ENCODE measurements at regions not wholly inside any gene's neighbourhood (a gene's known extent, or its start where the extent isn't known, plus 50 kb on each side); places are given as distances from the start of the nearest gene placed in this dataset.

DNA sequence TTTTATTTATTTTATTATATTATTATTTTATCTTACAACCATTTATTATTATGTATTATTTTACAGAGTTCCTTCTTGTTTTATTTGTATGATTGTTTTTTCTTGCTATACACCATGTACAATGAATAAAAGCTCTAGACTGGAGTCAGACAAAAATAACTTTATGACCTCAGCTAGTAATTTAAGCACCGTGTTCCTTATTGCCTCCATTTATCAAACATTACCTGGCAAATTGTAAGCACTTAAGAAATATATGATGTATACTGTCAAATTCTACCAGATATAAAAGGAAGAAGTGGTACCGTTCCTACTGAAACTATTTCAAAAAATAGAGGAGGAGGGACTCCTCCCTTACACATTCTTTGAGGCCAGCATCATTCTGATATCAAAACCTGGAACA, 326.9 kb upstream of the NECTIN3 start:
- Mint-ChIP-seq H3K27me3 (no peaks in the 10 kb centered on the region), H3K4me1 (no peaks in the 10 kb centered on the region), H3K36me3 (no peaks in the 10 kb centered on the region), H3K27ac (no peak overlapping the region), H3K4me3 (no peak overlapping the region), H3K9me3 (peaks cover 6% of the 10 kb centered on the region)
- DNase-seq (ENCODE audit: low spot score in 2 of 2): no peak
- no peak for ATAC-seq (ENCODE audit: low read depth)

- H3K4me1 Mint-ChIP-seq: no peaks in the 10 kb centered on the region
- ATAC-seq (ENCODE audit: low read depth) (no peak), DNase-seq (ENCODE audit: low spot score in 2 of 2) (no peak)
- no peaks in the 10 kb centered on the region for H3K36me3 Mint-ChIP-seq
- peaks cover 6% of the 10 kb centered on the region for H3K9me3 Mint-ChIP-seq
- H3K4me3 Mint-ChIP-seq: no peak overlapping the region
- no peaks in the 10 kb centered on the region for H3K27me3 Mint-ChIP-seq
- H3K27ac Mint-ChIP-seq: no peak overlapping the region
These were observed 322.6 kb upstream of the NECTIN3 start for GRCh38 chr3:110749006-110749405.

GRCh38 chr3:110750201-110750600, 321.4 kb upstream of the NECTIN3 start:
- Mint-ChIP-seq H3K4me1 (no peaks in the 10 kb centered on the region), H3K27ac (no peak overlapping the region), H3K27me3 (no peaks in the 10 kb centered on the region), H3K4me3 (no peak overlapping the region), H3K36me3 (no peaks in the 10 kb centered on the region), H3K9me3 (peaks cover 6% of the 10 kb centered on the region)
- DNase-seq (ENCODE audit: low spot score in 2 of 2) (no peak), ATAC-seq (ENCODE audit: low read depth) (no peak)

GRCh38 chr3:110752307-110752706, 319.3 kb upstream of the NECTIN3 start:
- no peak for ATAC-seq (ENCODE audit: low read depth)
- H3K36me3 Mint-ChIP-seq: no peaks in the 10 kb centered on the region
- H3K4me3 Mint-ChIP-seq: no peak overlapping the region
- no peak for DNase-seq (ENCODE audit: low spot score in 2 of 2)
- no peaks in the 10 kb centered on the region for H3K9me3 Mint-ChIP-seq
- no peaks in the 10 kb centered on the region for H3K4me1 Mint-ChIP-seq
- H3K27ac Mint-ChIP-seq: no peak overlapping the region
- H3K27me3 Mint-ChIP-seq: no peaks in the 10 kb centered on the region

DNA sequence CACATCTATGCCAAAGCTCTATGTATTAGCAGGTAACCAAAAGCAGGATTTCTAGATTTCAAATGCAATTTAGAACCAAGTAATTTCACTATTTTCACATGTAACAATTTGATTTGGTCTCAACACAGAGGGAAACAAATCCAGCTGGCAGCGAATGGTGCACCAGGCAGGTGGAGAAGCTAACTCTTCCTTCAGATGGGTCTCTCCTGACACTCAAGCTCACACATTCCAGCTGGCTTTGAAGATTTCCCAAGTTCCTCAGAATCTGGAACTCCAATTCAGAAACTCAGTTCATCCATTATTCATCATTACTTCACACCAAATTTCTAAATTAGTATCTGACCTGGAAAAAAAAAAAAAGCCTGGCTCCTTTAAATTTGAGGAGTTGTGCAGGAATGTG, 318.1 kb upstream of the NECTIN3 start:
- ATAC-seq (ENCODE audit: low read depth): no peak
- H3K4me1 Mint-ChIP-seq: no peaks in the 10 kb centered on the region
- no peak for DNase-seq (ENCODE audit: low spot score in 2 of 2)
- no peaks in the 10 kb centered on the region for H3K9me3 Mint-ChIP-seq
- H3K4me3 Mint-ChIP-seq: no peak overlapping the region
- H3K27ac Mint-ChIP-seq: no peak overlapping the region
- no peaks in the 10 kb centered on the region for H3K27me3 Mint-ChIP-seq
- no peaks in the 10 kb centered on the region for H3K36me3 Mint-ChIP-seq

- Mint-ChIP-seq H3K4me1 (no peaks in the 10 kb centered on the region), H3K9me3 (no peaks in the 10 kb centered on the region), H3K27ac (no peak overlapping the region), H3K36me3 (no peaks in the 10 kb centered on the region), H3K4me3 (no peak overlapping the region), H3K27me3 (no peaks in the 10 kb centered on the region)
- no peak for ATAC-seq (ENCODE audit: low read depth)
- DNase-seq (ENCODE audit: low spot score in 2 of 2): no peak
These were observed 317.3 kb upstream of the NECTIN3 start for GRCh38 chr3:110754212-110754916.

DNA sequence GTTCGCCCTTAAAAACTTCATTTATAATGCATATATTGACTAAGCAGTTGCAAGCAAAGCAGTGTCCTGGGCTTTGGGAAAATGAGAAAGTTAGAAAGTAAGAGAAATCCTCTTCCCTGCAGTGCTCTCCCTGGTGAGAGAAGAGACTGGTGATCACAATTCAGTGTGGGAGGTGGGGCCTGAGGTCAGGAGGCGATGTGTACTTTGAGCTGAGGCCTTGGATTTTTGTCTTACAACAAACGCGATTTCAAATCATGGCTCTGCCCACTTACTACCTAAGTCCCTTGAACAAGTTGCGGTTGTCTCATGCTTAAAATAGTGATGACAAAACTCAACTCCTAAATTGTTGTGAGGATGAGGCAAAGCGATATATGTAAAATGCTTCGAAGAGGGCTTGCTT, 316.3 kb upstream of the NECTIN3 start:
- no peaks in the 10 kb centered on the region for H3K36me3 Mint-ChIP-seq
- DNase-seq (ENCODE audit: low spot score in 2 of 2): no peak
- H3K4me3 Mint-ChIP-seq: no peak overlapping the region
- H3K9me3 Mint-ChIP-seq: peaks cover 1% of the 10 kb centered on the region
- no peaks in the 10 kb centered on the region for H3K4me1 Mint-ChIP-seq
- ATAC-seq (ENCODE audit: low read depth): no peak
- H3K27ac Mint-ChIP-seq: no peak overlapping the region
- H3K27me3 Mint-ChIP-seq: no peaks in the 10 kb centered on the region

- Mint-ChIP-seq H3K27ac (no peak overlapping the region), H3K36me3 (no peaks in the 10 kb centered on the region), H3K4me1 (no peaks in the 10 kb centered on the region)
These were observed 314.9 kb upstream of the NECTIN3 start for GRCh38 chr3:110756705-110757104.

GRCh38 chr3:110758208-110758607, 313.4 kb upstream of the NECTIN3 start:
- no peaks in the 10 kb centered on the region for H3K27me3 Mint-ChIP-seq
- H3K27ac Mint-ChIP-seq: no peak overlapping the region
- H3K9me3 Mint-ChIP-seq: peaks cover 6% of the 10 kb centered on the region
- no peak for ATAC-seq (ENCODE audit: low read depth)
- no peaks in the 10 kb centered on the region for H3K4me1 Mint-ChIP-seq
- no peaks in the 10 kb centered on the region for H3K36me3 Mint-ChIP-seq
- H3K4me3 Mint-ChIP-seq: no peak overlapping the region
- DNase-seq (ENCODE audit: low spot score in 2 of 2): no peak

More at GRCh38 chr3:110756705-110757104, 314.9 kb upstream of the NECTIN3 start:
- ATAC-seq (ENCODE audit: low read depth): no peak
- Mint-ChIP-seq H3K9me3 (peaks cover 6% of the 10 kb centered on the region), H3K27me3 (no peaks in the 10 kb centered on the region), H3K4me3 (no peak overlapping the region)
- no peak for DNase-seq (ENCODE audit: low spot score in 2 of 2)

DNA sequence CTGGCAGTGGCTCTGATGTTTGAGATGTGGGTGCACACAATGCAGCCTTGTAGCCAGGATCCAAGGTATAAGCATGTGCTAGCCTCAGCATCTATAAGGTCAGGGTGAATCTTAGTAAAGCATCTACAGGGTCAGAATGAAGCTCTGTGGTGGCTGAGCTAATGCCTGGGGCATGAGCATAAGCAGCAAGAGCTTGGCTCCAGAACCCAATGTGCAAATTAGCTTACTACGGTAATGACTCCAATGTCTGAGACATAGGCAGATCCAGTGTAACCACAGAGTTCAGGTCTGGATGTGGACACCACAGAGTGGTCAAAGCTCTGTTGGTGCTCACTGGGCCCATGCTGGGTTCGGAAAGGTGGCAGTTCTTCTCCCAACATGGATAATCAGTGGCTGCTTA, 304.5 kb upstream of the NECTIN3 start:
- H3K27me3 Mint-ChIP-seq: no peaks in the 10 kb centered on the region
- H3K4me3 Mint-ChIP-seq: no peak overlapping the region
- no peaks in the 10 kb centered on the region for H3K4me1 Mint-ChIP-seq
- no peak overlapping the region for H3K27ac Mint-ChIP-seq
- DNase-seq (ENCODE audit: low spot score in 2 of 2) (no peak), ATAC-seq (ENCODE audit: low read depth) (no peak)
- H3K36me3 Mint-ChIP-seq: no peaks in the 10 kb centered on the region
- peaks cover 5% of the 10 kb centered on the region for H3K9me3 Mint-ChIP-seq

DNA sequence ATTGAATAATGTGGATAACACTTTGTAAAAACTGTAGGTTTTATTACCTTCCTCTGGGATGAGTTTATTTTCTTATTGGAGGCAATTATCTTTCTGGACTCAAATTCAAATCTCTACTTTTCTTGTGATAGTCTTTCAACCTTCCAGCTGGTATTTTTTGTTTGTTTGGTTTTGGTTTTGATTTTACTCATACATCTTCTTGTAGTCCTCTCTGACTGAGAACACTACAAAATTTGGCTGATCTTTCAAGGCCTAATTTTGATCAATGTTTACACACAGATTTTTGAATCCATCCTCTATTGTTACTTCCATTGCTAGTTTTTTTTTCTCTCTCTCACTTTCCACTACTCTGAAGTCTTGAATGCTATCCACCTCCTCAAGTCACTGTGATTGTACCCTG, 303.8 kb upstream of the NECTIN3 start:
- DNase-seq (ENCODE audit: low spot score in 2 of 2): no peak
- peaks cover 5% of the 10 kb centered on the region for H3K9me3 Mint-ChIP-seq
- no peaks in the 10 kb centered on the region for H3K27me3 Mint-ChIP-seq
- no peak overlapping the region for H3K4me3 Mint-ChIP-seq
- no peaks in the 10 kb centered on the region for H3K36me3 Mint-ChIP-seq
- H3K4me1 Mint-ChIP-seq: no peaks in the 10 kb centered on the region
- H3K27ac Mint-ChIP-seq: no peak overlapping the region
- ATAC-seq (ENCODE audit: low read depth): no peak

DNA sequence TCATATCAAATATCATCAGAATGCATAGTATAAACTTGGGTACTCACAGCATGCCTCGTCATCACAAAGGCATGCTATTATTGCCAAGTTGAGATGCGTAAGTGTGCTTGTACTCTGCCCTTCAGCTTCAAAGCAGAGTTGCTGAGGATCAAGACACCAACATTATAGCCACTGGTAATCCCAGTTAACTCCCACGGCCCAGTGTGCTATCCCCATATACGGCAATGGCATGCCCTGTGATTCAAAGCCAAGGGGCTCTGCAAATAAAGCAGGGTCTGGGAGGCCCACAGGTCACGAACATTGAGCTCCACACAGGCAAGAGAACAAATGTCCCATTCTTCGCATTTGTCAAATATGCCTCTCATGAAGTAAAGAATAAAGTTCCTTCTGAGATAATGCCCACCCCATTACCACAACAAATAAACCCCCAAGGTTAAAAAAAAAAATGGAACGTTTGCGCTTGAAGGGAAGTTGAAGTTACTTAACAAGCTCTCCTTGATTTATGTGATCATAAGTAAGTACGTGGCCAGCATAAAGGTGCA, 298.1 kb upstream of the NECTIN3 start:
- ATAC-seq (ENCODE audit: low read depth): no peak
- Mint-ChIP-seq H3K4me3 (no peak overlapping the region), H3K27me3 (no peaks in the 10 kb centered on the region), H3K4me1 (no peaks in the 10 kb centered on the region), H3K27ac (no peak overlapping the region), H3K36me3 (no peaks in the 10 kb centered on the region), H3K9me3 (no peaks in the 10 kb centered on the region)
- DNase-seq (ENCODE audit: low spot score in 2 of 2): no peak

- no peak for DNase-seq (ENCODE audit: low spot score in 2 of 2)
- H3K4me1 Mint-ChIP-seq: no peaks in the 10 kb centered on the region
- no peaks in the 10 kb centered on the region for H3K36me3 Mint-ChIP-seq
- no peak for ATAC-seq (ENCODE audit: low read depth)
- no peak overlapping the region for H3K27ac Mint-ChIP-seq
- H3K9me3 Mint-ChIP-seq: peaks cover 1% of the 10 kb centered on the region
- no peak overlapping the region for H3K4me3 Mint-ChIP-seq
- H3K27me3 Mint-ChIP-seq: no peaks in the 10 kb centered on the region
These were observed 296.9 kb upstream of the NECTIN3 start for GRCh38 chr3:110774496-110775265.

GRCh38 chr3:110779581-110779980, 292.0 kb upstream of the NECTIN3 start:
- H3K27ac Mint-ChIP-seq: no peak overlapping the region
- no peaks in the 10 kb centered on the region for H3K36me3 Mint-ChIP-seq
- ATAC-seq (ENCODE audit: low read depth) (no peak), DNase-seq (ENCODE audit: low spot score in 2 of 2) (no peak)
- peaks cover 3% of the 10 kb centered on the region for H3K9me3 Mint-ChIP-seq
- no peak overlapping the region for H3K4me3 Mint-ChIP-seq
- H3K27me3 Mint-ChIP-seq: no peaks in the 10 kb centered on the region
- no peaks in the 10 kb centered on the region for H3K4me1 Mint-ChIP-seq
